ENCODE measurements at regions not wholly inside any gene's neighbourhood (a gene's known extent, or its start where the extent isn't known, plus 50 kb on each side); places are given as distances from the start of the nearest gene placed in this dataset.

- TF ChIP-seq CTCF (IDR thresholded peaks at IDR 0.05) = no peak
- no peak for TF ChIP-seq POLR2A (IDR thresholded peaks at IDR 0.05)
Measured at GRCh38 chr3:157868196-157868595, 238.0 kb downstream of the SHOX2 start.

Data from Peyer's patch (tissue), 4 donors.